ENCODE measurements at regions not wholly inside any gene's neighbourhood (a gene's known extent, or its start where the extent isn't known, plus 50 kb on each side); places are given as distances from the start of the nearest gene placed in this dataset.

DNA sequence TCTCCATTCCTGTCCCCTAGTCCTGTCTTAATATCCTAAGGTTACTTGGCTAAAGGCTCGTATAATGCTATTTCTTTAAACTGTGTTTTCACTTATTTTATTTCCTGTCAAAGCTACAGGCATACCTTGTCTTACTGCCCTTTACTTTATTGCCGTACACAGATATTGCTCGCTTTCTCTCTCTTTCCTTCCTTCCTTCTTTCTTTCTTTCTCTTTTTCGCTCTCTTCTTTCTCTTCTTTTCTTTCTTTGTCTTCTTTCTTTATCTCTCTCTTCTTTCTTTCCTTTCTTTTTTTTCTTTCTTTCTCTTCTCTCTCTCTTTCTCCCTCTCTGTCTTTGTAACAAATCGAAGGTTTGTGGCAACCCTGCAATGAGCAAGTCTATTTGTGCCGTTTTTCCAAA lies 123.9 kb upstream of the ARHGAP5 start:
- no peak for TF ChIP-seq POLR2A (IDR thresholded peaks at IDR 0.05)
- TF ChIP-seq, protein P1, sequence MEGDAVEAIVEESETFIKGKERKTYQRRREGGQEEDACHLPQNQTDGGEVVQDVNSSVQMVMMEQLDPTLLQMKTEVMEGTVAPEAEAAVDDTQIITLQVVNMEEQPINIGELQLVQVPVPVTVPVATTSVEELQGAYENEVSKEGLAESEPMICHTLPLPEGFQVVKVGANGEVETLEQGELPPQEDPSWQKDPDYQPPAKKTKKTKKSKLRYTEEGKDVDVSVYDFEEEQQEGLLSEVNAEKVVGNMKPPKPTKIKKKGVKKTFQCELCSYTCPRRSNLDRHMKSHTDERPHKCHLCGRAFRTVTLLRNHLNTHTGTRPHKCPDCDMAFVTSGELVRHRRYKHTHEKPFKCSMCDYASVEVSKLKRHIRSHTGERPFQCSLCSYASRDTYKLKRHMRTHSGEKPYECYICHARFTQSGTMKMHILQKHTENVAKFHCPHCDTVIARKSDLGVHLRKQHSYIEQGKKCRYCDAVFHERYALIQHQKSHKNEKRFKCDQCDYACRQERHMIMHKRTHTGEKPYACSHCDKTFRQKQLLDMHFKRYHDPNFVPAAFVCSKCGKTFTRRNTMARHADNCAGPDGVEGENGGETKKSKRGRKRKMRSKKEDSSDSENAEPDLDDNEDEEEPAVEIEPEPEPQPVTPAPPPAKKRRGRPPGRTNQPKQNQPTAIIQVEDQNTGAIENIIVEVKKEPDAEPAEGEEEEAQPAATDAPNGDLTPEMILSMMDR (IDR thresholded peaks at IDR 0.05), result no peak

Data from heart left ventricle (tissue), 13 donors.